Right forelimb (tissue), 1 donor: ENCODE measurements at regions not wholly inside any gene's neighbourhood (a gene's known extent, or its start where the extent isn't known, plus 50 kb on each side); places are given as distances from the start of the nearest gene placed in this dataset.
"Not testable (repeated sequence)": the region's sequence is repeated elsewhere in the genome, so short reads cannot be mapped to it uniquely, and the experiment has no call there.

ENCODE experiments used
- DNase-seq: peaks from one replicate; pipeline ENCODE4 v3.0.0-alpha.2; 2018

DNA sequence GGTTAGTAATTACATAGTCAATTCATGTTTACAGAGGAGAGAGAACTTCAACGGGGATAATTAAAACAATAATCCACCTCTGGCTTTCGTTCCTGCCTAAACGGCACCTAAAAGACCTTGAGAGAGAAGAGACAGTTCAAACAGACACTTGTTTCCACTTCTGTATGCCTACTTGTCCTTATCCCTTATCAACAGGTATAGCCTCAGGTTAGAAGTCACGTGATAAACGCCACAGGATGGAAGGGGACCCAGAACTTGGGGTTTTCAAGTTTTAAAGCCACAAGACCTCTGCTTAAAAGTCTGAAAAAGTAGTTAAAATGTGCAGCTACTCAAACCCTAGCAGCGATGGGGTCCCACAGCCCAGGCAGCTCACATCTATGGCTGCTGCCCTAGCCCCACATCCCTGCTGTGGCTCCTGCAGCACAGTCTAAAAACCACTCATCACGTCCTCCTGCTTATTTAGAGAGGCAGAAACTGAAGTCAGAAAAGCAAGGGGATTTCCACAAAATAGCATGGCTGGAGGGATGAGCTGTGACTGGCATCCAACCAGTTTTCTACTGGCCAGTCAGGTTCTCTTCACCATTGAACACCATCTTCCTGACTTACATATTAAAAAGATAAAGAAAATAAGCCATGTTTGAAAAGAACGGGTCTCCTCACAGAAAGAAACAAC is 51.2 kb upstream of the SEC16B start:
- DNase-seq = no peak

DNA sequence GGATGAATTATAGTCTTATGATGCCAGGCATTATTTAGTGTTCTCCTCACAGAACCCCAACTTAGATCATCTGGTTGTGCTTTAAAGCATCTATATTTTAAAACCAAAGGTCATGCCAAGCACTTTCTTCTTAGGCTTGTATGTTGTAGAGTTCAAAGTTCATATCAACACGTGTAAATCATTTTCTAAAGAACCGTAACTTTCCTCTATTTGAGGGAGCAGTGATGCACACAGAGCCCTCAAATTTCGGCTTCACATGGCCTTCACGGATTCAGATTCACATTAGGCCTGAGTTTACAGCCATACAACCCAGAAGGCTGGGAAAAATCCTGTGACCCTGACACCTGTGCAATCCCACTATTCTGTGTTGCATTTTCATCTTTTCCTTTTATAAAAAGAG is 52.1 kb upstream of the SEC16B start:
- no peak for DNase-seq

DNA sequence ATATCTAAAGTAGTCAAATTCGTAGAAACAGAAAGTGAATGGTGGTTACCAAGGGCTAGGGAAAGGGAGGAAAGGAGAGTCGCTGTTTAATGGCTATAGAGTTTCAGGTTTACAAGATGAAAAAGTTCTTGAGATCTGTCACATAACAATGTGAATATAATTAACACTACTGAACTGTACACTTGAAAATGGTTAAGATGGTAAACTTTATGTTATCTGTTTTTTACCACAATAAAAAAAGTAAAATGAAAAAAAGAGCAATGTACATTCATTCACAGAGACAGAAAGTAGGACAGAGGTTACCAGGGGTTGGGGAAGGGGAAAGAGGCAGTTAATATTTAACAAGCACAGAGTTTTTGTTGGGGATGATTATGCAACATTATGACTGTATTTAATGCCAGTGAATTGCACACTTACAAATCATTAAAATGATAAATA is 53.3 kb upstream of the SEC16B start:
- no peak for DNase-seq

DNA sequence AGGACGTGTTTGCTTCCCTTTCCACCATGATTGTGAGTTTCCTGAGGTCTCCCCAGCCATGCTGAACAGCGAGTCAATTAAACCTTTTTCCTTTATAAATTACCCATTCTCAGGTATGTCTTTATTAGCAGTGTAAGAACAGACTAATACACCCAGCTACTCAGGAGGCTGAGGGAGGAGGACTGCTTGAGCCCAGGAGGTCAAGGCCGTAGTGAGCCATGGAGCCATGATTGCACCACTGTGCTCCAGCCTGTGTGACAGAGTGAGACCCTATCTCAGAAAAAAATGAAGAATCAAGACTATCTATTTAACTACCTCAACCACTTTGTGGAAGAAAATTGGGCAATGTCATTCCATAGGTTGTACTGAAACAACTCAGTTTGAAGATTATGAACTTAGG is 54.6 kb upstream of the SEC16B start:
- DNase-seq = no peak

DNA sequence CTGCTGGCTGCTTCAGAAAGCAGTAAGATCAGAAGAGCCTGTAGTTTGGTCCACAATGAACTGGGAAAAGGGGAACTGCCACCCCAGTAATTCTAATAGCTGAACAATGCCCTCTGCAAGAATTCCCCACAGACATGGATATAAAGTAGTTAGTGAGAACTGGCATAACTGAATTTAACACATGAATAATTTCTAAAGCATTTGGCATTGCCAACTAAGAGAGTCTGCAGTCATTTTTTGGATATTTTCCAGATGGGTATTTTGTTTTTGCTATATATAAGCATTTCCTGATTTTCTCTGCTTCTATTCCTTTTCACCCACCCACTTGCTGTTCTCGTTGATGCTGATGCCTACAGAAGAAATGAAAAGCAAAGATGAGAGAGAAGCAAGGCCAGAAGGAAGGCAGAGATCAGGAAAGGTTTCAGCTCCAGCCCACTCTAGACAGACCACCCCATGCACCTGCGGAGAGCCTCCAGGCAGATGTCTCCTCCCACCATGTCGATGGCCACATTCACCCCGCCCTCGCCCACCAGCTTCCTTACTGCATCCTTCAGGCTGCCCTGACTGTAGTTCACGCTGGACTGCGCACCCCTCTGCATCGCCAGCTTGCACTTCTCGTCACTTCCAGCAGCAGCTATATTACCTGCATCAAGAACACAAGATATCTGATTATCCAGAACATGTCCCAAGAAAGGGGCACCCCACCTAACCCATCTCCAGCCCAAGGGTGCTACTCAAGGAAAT is 55.9 kb upstream of the SEC16B start:
- DNase-seq = no peak

DNA sequence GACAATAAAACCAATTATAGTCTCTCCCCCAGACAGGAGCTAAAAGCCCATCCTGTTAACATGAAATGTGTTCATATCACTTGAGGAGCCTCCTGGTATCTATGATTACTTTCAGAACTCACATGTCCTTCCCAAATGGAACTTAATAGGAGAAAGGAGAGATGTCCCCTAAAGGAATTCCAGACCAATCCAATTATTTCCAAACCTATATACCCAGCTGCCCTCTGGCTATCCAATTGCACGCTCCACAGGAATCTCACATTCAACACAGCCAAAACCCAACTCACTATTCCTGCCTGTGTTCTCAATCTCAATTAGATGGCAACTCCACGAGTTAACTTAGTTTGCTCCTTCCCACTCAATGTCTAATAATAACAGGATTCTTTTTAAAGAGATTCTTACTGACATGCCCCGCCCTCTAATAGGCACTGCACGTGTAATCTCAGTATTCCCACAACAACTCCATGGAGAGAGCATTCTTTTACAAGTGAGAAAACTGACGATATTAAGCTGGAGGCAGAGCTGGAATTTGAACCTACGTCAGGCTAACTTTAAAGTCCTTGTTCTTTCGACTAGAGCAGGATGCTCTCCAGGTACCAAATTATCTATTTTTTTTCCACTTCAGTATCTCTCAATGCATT is 59.1 kb upstream of the SEC16B start:
- no peak for DNase-seq

DNA sequence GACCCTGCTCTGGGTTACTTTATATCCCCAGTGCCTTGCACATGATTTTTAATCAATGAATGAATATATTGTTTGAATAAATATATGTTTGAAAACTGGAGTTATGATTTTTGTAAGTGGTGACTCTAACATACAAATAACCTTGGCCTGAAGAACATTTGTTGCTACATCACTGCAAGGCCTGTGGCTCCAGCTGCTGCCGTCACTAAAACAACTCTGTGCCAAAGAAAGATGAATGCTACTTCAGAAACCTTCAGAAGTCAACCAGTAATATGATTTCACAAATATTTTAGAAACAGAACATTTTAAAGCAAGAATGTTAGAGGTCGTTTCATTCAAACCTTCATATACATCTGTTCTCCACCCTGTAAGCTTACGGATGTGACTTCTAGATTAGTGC is 60.6 kb upstream of the SEC16B start:
- no peak for DNase-seq

DNA sequence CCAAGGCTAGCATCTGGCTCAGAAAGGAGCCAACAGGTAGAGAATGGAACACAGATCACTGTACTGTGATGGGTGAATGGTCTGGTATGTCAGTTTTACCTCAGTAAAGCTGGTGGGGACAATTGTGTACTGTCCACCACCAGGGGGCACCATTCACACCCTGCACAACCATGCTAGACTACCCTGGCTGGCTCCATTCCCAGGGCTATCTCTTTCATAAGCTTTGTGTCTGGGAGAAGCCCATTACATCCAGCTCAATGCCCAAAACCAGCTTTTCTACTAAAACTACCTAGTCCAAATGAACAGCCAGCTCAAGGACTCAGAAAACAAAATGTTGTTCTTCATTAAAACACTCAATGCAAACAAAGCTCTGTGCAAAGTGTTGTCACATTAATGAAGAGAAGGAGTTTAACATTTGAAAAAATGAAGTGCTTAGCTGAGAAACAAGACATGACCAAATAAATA is 62.0 kb upstream of the RASAL2 start:
- DNase-seq = peak; percentile 77

DNA sequence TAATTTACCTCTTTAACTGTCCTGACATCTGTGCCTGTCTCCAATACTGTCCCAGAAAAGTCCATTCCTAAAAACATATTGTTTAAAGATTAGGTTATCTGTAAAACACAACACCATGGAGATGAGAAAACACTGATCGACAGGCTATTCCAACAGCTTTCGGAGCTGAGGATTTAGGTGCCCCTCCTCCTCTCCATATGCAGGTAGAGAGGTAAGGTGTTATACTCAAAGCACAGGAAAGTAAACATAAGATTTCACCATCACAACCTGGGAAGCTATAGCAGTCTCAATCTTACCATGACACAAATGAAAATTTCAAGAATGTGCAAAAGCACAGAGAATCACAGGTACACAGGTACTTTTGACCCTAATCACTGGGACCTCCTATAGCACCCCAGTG is 60.9 kb upstream of the RASAL2 start:
- no peak for DNase-seq

DNA sequence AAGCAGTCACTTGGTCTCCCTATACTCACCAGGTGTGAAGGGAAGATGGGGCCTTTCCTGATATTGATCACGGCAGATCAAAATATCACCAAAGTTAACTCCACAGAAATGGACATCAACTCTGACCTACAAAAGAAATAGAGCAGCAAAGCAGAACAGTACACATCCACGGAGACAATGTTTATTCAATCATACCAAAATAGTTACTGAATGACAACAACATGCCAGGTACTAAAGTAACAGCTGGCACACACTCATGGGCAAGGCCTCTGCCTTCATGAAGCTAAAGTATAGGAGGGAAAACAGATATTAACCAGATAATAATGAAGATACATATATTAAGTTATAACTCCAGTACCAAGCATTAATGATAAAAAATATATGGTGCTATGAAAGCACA is 59.2 kb upstream of the RASAL2 start:
- DNase-seq = no peak

DNA sequence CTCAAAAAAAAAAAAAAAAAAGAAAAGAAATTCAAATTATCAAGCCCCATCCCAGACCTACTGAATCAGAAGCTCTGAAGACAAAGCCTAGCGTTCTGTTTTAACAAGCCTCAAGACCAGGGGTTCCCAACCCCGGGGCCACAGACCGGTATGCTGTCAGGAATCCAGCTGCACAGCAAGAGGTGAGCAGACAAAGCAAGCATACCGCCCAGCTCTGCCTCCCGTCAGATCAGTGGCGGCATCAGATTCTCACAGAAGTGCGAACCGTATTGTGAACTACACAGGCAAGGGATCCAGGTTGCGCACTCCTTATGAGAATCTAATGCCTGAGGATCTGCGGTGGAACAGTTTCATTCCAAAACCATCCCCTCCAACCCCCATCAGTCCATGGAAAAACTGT is 57.8 kb upstream of the RASAL2 start:
- no peak for DNase-seq

DNA sequence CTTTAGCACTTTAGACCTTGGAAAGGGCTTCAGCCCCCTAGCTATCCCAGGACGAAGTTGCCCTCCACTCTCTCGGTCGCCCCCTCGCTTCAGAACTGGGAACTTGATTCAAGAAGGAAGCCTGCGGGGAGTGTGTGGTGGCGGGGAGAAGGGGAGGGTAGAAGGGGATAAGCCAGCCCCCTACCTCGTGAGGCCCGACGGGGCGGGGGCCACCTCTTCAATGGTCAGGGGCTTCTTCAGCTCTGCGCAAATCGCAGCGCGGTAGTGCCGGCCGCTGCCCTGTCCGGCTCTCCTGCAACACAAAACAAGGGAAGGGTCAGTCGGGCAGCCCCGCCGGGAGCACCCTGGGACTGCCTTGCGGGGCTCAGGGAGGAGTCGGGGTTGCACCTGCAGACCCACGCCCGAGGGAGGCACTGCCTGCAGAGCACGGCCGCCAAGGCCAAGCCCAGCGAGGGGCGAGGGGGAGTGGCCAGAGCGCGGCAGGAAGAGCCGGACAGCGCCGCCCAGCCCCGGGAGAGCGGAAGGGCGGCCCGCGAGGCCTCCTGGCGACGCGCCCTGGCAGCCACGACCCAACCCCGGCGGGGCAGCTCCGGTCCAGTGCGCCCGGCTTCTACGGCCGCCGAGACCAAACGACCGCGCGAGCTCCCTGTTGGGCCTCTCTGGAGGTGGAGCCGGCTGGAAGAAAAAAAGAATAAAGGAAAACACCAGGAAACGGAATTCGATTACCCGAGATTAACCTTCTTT is 56.2 kb upstream of the RASAL2 start:
- peak; percentile 84 for DNase-seq

DNA sequence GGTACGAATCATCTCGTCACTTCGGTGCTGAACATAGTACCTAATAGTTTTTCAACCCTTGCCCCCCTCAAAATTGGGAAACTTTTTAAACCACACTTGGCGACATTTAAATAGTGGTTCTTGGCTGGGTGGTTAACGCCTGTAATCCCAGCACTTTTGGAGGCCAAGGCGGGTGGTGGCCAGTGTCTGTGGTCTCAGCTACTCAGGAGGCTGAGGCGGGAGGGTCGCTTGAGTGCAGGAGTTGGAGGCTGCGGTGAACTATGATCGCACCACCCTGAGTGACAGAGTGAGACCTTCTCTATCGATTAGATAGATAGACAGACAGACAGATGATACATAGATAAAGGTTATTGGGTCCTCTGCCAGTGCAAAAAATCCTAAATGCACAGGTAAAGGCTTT is 55.5 kb upstream of the RASAL2 start:
- no peak for DNase-seq

DNA sequence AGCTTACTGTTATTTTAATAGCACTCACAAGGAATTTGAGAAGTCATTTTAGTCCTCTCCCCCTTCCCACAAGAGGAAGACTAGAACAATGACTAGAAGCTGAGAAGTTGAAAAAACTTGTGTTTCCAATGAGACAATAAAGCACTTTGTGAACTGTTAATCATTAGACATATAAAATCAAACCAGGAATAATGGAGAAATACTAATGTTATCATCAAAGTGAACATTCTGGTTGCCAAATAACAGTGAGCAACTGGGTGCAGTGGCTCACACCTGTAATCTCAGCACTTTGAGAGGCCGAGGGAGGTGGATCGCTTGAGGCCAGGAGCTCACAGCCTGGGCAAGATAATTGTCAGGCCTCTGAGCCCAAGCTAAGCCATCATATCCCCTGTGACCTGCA is 54.0 kb upstream of the RASAL2 start:
- no peak for DNase-seq

DNA sequence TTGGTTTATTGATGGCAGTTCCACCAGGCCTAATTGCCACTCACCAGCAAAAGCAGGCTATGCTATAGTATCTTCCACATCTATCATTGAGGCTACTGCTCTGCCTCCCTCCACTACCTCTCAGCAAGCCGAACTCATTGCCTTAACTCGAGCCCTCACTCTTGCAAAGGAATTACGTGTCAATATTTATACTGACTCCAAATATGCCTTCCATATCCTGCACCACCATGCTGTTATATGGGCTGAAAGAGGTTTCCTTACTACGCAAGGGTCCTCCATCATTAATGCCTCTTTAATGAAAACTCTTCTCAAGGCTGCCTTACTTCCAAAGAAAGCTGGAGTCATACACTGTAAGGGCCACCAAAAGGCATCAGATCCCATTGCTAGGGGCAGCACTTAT is 50.0 kb upstream of the RASAL2 start:
- not testable (repeated sequence) for DNase-seq
